Epithelial cell of prostate (primary cell): ENCODE measurements at regions not wholly inside any gene's neighbourhood (a gene's known extent, or its start where the extent isn't known, plus 50 kb on each side); places are given as distances from the start of the nearest gene placed in this dataset.
"Not testable (repeated sequence)": the region's sequence is repeated elsewhere in the genome, so short reads cannot be mapped to it uniquely, and the experiment has no call there.

Experiments used
- DNase-seq: peaks from one replicate; pipeline ENCODE4 v3.0.0-alpha.2; 2011; ENCODE audit warnings: low read depth, low spot score
- H3K27ac ChIP-seq: fragments of 450-650 bp; 2 replicates; pipeline ENCODE4 v1.5.1; 2017; ENCODE audit warnings: mild to moderate bottlenecking

DNA sequence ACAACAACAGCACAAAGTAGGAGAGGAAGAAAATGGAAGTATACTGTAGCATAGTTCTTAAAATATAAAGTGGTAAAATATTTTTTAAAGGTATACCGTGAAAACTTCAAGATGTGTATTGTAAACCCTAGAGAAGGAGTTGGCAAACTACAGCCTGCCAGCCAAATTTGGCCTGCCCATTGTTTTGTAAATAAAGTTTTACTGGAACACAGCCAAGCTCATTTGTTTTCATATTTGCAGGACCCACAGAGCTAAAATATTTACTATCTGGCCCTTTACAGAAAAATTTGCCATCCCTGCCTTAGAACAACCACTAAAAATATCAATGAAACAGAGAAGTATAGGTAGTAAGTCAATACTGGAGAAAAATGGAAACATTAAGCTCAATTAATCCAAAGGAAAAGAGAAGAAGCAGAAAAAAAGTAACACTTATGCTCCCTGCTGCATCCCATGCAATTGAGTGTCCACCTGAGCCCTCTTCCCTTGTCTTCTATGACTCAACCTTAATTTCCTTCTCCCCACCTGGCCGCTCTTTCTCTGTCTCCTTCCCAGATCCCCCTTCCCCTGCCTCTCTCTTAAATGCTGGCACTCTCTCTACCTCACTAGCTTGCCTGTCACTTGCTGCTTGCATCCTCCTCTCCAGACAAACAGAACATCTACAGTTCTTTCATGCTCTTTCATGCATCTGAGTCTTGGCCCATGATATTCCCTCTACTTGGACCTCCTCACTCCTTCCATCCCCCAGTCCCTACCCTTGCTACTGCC is 50.6 kb upstream of the FER start:
- no peak for DNase-seq
- H3K27ac ChIP-seq = no peak overlapping the region

DNA sequence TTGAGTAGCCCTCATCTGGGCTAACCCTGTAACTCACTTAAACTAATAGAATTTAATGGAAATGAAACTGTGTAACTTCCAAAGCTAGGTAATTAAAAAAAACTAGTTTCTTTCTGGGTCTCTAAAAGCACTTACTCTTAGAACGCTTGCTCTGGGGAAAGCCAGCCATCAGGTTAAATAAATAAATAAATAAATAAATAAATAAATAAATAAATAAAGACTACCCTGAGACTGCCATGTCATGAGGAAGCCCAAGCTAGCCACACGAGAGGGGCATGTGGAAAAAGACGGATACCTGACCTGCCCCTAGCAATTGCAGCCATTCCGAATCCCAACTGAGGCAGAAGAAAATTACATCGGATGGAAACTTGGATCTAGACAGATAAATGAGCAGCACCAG is 51.3 kb upstream of the FER start:
- no peak overlapping the region for H3K27ac ChIP-seq
- no peak for DNase-seq

DNA sequence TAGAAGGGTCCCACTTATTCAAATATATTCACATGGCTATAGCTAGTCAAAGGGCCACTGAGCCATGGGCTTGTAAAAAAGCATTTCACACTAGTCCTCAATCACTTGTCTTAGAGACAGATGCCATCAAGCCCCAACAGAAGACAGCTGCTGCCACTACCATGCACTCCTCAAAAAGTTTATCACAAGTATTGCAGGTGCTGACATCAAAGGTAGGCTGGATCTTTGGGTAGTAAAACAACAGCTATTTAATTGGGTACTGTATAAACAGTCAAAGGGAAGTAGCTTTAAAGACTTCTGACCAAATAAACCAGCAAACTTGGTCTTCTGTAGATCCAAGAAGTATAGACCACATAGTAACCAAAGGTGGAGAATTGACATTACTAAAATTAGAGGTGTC is 59.2 kb upstream of the FER start:
- DNase-seq = no peak
- H3K27ac ChIP-seq = no peak overlapping the region

DNA sequence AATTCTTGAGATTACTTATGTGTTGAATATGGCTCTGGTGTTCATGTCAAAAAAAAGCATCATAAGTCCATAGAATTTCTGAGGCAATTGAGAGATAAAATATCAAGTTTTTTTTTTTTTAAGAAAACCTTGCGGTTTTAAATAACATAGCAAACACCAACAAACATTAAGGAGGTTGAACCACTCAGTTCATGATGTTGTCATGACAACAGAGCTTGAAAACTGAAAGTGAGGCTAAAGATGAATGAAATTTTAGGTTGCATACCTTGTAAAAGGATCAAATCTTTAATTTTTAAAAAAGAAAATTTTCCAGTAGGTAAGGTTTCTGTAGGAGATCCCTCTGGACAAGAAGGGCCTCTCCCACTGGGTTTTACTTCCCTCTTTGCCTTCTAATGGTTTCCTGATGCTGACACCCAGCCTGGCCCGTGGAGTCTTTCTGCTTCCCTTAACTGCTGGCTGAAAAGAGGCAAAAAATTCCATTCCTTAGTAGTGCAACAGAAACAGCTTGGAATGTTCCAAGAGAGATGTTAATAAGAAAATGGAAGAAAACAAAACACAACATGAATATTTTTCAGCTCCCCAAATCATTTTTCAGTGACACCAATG is 60.0 kb upstream of the FER start:
- H3K27ac ChIP-seq = no peak overlapping the region
- DNase-seq = no peak

DNA sequence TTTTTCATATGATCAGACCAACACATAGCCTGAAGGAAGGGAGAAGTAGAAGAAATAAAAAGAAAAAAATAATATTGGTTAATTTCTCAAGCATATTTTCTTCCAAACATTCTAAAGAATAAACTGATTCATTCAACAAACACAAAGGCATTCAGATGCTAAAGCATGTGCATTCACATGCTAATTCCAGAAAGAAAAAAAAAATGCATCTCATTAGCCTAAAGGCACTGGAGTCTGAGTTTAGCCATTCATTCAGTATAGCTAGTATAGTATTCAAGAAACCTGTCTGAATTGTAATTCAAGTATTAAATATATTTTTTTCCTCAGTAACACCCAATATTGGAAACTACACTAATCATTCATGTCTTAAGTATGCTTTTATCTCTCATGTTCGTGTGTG is 61.0 kb upstream of the FER start:
- DNase-seq = no peak
- H3K27ac ChIP-seq = no peak overlapping the region

DNA sequence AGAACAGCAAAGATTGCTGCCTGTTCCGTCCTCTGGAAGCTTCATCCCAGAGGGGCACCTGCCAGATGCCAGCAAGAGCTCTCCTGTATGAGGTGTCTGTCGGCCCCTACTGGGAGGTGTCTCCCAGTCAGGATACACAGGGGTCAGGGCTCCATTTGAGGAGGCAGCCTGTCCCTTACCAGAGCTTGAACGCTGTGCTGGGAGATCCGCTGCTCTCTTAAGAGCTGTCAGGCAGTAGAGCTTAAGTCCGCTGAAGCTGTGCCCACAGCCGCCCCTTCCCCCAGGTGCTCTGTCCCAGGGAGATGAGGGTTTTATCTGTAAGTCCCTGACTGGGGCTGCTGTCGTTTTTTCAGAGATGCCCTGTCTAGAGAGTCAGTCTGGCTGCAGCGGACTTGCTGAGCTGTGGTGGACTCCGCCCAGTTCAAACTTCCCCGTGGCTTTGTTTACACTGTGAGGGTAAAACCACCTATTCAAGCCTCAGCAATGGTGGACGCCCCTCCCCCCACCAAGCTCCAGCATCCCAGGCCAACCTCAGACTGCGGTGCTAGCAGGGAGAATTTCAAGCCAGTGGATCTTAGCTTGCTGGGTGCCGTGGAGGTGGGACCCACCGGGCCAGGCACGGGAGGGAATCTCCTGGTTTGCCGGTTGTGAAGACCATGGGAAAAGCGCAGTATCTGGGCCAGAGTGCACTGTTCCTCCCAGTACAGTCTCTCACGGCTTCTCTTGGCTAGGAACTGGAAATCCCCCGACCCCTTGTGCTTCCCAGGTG is 62.1 kb upstream of the FER start:
- not testable (repeated sequence) for DNase-seq, H3K27ac ChIP-seq

DNA sequence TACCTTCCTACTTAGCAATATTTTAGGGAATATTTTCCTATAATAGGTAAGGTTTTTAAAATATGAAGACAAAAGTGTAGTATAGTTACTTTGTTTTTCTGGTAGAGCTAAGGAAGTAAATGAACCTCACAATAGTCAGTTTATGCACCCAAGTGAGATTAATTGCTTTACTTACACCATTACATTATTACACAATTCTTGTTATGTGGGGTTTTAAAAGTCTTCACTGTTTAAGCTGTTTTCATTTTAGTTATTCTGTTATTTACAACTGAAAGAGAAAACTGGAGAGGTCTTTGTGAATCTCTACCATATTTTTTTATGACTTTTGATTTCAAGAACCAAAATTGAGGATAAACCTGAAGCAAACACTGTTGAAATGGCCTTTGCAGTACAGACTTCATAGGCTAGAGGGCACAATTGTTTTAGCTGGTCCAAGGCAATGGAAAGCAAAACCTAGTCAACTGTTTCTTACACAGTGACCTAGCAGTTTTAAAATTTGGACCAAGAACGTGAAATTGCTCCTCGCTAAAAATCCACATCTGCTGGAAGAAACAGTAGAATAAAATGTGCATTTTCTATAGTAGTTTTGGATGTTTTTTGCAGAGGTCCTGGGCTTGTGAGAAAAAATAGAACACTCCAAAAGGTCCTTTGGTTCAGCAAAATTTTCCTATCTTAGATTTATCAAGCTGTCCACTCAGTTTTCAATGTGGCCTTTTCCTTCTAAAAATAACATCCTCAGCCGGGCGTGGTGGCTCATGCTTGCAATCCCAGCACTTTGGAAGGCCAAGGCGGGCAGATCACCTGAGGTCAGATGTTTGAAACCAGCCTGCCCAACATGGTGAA is 66.4 kb upstream of the FER start:
- peak; percentile 5 for DNase-seq
- H3K27ac ChIP-seq = no peak overlapping the region

DNA sequence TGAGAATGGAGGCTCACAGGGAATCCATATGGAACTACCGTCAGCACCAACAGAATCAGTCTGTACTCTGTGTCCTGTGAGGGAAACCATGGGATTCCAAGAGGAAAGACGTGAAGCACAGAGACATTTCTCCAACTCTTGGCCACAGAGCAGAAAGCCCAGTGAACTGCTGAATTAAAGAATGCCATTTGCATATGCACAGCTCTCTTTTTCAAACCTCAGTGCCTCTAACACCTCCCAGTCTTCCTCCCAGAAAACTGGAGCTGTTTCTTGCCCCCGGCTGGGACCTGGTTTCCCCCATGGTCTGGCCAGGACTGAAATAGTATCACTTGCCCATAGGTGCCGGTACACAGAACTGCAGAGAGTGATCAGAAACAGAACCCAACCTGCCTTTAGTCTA is 69.6 kb upstream of the FER start:
- DNase-seq = no peak
- H3K27ac ChIP-seq = no peak overlapping the region

DNA sequence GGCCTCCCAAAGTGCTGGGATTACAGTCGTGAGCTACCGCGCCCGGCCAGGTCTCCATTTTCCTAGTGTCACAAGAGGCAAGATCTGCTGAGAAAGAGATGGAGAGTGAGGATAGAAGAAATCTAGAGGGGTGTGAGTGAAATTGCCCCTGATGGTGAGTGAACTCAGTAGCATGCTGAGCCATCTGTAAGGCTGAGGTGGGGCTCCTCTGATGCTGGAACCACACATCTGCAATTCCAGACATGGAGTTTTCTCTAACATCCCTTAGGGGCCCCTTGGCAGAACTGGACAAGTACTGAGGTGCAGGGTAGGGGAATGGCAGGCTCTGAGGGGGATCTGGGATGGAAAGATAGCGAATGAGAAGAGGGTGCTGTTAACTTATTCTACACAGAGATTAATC is 72.0 kb upstream of the FER start:
- DNase-seq = no peak
- H3K27ac ChIP-seq = no peak overlapping the region

DNA sequence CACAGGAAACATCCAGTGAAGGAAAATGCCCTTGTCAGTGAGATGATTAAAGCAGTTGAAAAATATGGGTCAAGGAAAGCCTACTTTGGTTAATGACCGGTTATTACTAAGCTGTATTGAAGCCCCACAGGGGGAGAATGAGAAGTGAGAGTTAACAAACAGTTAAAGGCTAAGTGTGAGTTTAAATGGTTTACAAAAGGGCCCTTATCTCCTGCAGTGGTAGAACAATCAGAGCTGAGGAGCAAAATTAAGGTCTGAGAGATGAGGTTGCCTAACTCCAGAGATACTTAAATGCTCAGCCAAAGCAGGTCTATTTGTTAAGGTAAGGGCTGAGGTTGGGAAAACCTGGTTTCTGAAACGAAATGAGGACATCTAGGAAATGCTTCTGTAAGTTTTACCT is 75.1 kb upstream of the FER start:
- DNase-seq = no peak

DNA sequence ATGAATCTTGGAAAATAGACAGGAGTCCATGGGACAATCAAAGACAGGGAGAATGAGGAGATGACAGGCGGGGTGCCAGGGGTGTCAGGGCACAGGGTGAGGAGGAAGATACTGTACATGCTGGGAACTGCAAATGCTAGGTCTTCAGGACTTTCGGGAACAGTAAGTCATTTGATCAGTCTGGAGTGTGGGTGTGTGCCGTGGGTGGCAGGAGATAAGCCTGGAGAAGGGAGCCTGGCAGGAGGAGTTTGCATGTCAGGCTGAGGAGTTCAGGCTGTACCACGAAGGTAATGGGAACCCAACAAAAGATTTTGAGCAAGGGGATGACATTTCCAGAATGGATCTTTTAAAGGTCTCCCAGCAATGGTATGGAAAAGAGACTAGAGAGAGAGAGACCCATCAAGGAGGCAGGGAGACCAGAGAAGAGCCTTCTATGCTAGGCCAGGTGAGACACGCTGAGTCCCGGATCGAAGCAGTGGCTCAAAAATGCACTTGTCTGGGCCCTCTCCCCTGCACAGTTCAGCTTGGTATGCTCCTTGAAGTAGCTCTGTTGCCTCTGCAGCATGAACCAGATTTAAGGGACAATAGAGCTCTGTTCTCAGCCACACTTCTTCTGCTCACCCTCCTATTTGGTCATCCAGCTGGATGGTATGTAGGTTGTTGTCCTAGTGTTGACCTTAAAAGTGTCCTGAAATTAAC is 77.0 kb upstream of the FER start:
- DNase-seq = no peak
- no peak overlapping the region for H3K27ac ChIP-seq

More for the DNA sequence above, 75.1 kb upstream of the FER start:
- H3K27ac ChIP-seq = no peak overlapping the region

DNA sequence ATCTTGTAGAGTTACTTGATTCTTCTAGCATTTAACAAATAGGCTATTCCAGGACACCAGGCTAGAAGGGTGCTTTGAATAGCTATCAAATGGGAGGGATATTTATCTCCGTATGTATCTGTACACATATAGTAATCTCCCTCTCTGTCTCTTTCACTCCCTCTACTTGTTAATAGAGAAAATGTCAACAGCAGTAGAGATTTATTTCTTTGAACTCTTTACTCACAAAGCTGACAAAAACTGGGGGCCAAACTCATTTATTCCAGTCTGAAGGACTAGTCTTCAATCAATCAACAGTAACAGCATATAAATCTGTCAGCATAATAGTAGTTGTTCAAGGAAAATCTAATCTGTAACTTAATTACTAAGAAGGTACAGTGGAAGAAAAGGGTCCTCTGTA is 78.2 kb upstream of the FER start:
- DNase-seq = no peak
- no peak overlapping the region for H3K27ac ChIP-seq

DNA sequence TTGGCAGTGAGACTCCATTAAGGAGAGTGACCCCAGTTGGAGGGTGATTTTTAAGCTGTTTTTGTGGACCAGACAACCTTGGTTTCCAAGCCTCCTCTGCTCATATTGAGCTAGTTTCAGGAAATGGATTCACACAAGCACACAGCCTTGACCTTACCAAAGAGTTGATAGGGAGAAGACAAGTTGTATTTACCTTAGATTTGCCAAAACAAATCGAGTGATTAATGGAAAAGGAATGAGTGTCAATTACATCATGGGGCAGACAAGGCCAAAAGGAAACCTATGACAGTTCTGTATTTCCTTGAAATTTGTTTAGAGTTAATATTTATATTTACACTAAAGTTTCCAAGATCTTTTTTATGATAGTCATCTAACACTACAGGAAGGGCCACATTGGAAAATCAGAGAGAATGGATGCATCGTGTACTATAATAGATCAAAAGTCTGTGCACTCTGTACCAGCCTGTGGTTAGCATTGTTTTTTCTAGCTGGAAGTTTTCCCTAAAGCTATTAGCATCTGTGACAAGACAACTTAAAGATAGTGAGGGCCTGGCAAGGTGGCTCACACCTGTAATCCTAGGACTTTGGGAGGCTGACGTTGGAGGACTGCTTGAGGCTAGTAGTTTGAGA is 86.0 kb upstream of the FER start:
- DNase-seq = peak; percentile 51
- peak overlapping the region; percentile 17 for H3K27ac ChIP-seq

DNA sequence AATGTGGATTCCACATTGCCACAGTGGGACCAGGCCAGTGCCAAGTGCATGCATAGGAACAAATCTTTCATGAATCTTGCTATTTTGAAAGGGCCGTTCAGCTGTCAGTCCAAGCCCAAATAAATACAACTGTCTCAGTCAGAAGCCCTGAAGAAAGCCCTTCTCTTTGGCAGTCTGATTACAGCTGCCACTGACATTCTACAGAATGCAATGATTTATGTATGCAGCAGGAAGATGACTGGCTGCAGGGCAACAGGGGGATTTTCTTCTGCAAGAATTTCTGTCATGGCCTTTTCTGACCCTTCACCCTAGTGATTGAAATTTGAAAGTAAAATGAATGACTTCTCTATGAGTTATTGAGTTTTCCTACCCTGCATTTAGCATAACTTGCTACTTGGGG is 86.7 kb upstream of the FER start:
- peak overlapping the region; percentile 17 for H3K27ac ChIP-seq
- DNase-seq = no peak

DNA sequence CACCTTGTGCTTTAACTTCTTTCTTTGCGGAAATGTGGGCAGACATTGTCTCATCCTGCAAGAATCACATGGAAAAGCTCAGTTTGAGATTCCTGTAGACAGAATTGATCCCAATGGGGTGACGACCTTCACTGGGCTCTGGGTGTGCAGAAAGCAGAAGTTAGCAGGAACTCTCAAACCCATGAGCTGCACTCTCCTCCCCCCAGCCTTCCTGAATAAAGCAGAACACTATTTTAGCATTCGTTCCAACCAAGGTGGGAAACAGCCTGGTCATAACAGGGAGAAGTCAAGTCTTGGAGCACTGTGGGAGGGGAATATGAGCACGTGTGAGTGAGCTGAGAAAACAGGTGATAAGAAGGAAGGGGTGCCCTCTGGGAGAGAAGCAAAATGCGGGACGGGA is 87.4 kb upstream of the FER start:
- no peak overlapping the region for H3K27ac ChIP-seq
- DNase-seq = no peak

DNA sequence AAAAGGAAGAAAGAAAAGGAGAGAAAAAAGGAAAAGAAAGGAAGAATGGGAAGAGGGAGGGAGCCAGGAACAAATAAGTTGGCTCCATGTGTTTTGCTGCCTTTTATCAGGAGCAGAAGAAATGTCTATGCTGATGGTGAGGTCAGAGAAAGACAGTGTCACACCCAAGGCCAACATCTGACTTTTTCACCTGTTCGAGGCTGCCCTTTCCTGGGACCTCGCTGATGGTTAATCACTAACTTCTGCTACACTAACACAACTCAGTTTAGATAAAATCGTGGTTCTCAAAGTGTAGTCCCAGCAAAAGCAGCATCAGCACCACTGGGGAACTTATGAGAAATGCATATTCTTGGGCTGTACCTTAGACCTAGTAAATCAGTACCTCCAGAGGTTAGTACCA is 88.2 kb upstream of the FER start:
- H3K27ac ChIP-seq = no peak overlapping the region
- DNase-seq = no peak

DNA sequence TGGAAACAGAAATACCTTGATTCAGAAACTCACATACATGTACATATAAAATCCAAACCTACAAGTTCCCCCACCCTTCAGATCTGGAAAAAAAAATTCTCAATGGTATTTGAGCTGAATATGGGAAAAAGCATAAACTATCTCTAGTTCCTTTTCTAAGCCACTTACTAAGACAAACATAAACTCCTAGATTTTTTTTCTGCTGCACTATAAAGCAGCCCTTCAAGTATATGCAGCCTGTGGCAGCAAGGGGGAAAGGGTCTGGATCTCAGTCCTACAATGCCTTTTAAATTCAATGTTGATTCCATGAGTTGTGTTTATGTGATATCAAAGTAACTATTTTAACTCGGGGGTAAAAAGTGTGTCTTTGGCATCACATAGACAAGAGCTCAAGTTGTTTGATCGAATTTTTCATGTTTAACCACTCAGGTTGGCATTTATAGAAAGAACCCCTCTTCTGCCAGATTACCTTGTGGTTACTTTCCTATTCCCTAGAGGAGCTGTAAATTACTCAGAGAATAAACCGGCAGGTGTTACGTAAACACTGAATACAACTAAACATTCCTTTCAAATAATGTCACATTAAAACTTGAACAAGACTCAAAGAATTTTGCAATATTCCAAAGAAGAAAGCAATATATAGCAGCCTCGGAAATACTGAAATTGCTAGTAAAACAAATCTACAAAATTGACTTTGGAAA is 91.8 kb upstream of the FER start:
- DNase-seq = no peak
- peak overlapping the region; percentile 6 for H3K27ac ChIP-seq

DNA sequence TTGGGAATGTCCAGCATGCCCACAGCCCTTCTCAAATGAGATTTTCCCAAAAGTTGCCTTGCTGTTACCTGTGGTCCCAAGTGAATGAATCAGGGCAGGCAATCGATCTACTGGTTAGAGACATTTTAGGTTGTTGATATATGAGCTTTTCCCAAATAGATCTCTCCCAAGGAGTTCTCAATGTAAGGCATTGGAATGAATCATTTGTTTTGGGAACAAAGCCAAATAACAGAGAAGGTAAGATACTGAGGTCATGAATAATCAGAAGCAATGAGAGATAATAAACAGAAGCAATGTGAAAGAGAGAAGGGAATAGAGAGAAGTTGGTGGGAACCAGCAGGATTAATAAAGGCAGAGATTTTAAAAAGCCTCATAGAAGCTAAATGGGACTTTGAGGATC is 93.6 kb upstream of the FER start:
- DNase-seq = peak; percentile 40
- H3K27ac ChIP-seq = peak overlapping the region; percentile 14

DNA sequence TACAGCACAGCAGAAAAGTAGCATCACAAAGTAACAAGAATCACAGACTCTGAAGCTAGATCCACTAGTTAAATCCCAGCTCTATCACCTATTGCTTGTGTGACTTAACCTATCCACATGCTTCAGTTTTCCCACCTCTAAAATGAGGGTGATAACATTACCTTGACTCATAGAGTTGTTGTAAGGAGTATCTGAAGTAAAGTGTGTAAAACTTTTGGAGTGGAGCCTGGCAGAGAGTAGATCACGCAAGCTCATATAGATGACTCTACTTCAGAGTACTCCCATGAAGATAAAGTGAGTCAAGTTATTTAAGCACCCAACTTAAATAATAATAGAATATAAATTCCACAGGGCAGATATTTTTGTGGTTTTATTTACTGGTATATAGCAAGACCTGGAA is 94.5 kb upstream of the FER start:
- H3K27ac ChIP-seq = no peak overlapping the region
- DNase-seq = no peak
